Smooth muscle cell of the brain vasculature (primary cell): ENCODE measurements at regions not wholly inside any gene's neighbourhood (a gene's known extent, or its start where the extent isn't known, plus 50 kb on each side); places are given as distances from the start of the nearest gene placed in this dataset.

ENCODE experiments used
- DNase-seq: peaks from one replicate; pipeline ENCODE4 v3.0.0-alpha.2; 2012; ENCODE audit warnings: low read depth, low spot score

- DNase-seq: no peak
Observed at GRCh38 chr18:24877546-24877945, 417.1 kb downstream of the HRH4 start.

GRCh38 chr18:24878289-24878688 lies 417.9 kb downstream of the HRH4 start:
- peak; percentile 33 for DNase-seq

GRCh38 chr18:24885276-24885675 lies 424.8 kb downstream of the HRH4 start:
- no peak for DNase-seq

- DNase-seq: no peak
Observed at GRCh38 chr18:24894880-24895279, 434.4 kb downstream of the HRH4 start.

GRCh38 chr18:24897461-24897860 lies 437.0 kb downstream of the HRH4 start:
- DNase-seq: no peak

GRCh38 chr18:24910221-24910620 lies 441.7 kb downstream of the ZNF521 start:
- DNase-seq: no peak

- no peak for DNase-seq
Observed at GRCh38 chr18:24913507-24914170, 438.3 kb downstream of the ZNF521 start.

GRCh38 chr18:24914171-24914525 lies 437.8 kb downstream of the ZNF521 start:
- DNase-seq: no peak

GRCh38 chr18:24914685-24915084 lies 437.3 kb downstream of the ZNF521 start:
- no peak for DNase-seq

GRCh38 chr18:24915547-24915946 lies 436.4 kb downstream of the ZNF521 start:
- no peak for DNase-seq

GRCh38 chr18:24917767-24918166 lies 434.2 kb downstream of the ZNF521 start:
- no peak for DNase-seq

- no peak for DNase-seq
Observed at GRCh38 chr18:24918257-24918656, 433.7 kb downstream of the ZNF521 start.

- no peak for DNase-seq
Observed at GRCh38 chr18:24919181-24919797, 432.7 kb downstream of the ZNF521 start.

GRCh38 chr18:24922491-24922890 lies 429.5 kb downstream of the ZNF521 start:
- no peak for DNase-seq

GRCh38 chr18:24923138-24923537 lies 428.8 kb downstream of the ZNF521 start:
- DNase-seq: no peak

GRCh38 chr18:24924066-24924716 lies 427.8 kb downstream of the ZNF521 start:
- no peak for DNase-seq

- DNase-seq: no peak
Observed at GRCh38 chr18:24926649-24927048, 425.3 kb downstream of the ZNF521 start.

- no peak for DNase-seq
Observed at GRCh38 chr18:24928301-24928878, 423.6 kb downstream of the ZNF521 start.

- DNase-seq: no peak
Observed at GRCh38 chr18:24930478-24930877, 421.5 kb downstream of the ZNF521 start.

GRCh38 chr18:24930971-24931370 lies 421.0 kb downstream of the ZNF521 start:
- no peak for DNase-seq

- no peak for DNase-seq
Observed at GRCh38 chr18:24933345-24933744, 418.6 kb downstream of the ZNF521 start.

- DNase-seq: no peak
Observed at GRCh38 chr18:24934258-24934932, 417.6 kb downstream of the ZNF521 start.
